NCI-H345 treated with DMSO at 0.1 percent for 48 hours (cell line): ENCODE measurements at regions not wholly inside any gene's neighbourhood (a gene's known extent, or its start where the extent isn't known, plus 50 kb on each side); places are given as distances from the start of the nearest gene placed in this dataset.
"Not testable (repeated sequence)": the region's sequence is repeated elsewhere in the genome, so short reads cannot be mapped to it uniquely, and the experiment has no call there.

Experiments
- DNase-seq: peaks from one replicate; lab custom pipeline; 2025; ENCODE audit not compliant: unreplicated experiment; lab: John Stamatoyannopoulos, UW

GRCh38 chr3:35045118-35045517 lies 594.2 kb upstream of the ARPP21 start:
- DNase-seq = no peak

- DNase-seq = no peak
Measured at GRCh38 chr3:35064761-35065160, 574.6 kb upstream of the ARPP21 start.

- DNase-seq = no peak
Measured at GRCh38 chr3:35065891-35066290, 573.4 kb upstream of the ARPP21 start.

- DNase-seq = no peak
Measured at GRCh38 chr3:35067750-35068149, 571.6 kb upstream of the ARPP21 start.

DNA sequence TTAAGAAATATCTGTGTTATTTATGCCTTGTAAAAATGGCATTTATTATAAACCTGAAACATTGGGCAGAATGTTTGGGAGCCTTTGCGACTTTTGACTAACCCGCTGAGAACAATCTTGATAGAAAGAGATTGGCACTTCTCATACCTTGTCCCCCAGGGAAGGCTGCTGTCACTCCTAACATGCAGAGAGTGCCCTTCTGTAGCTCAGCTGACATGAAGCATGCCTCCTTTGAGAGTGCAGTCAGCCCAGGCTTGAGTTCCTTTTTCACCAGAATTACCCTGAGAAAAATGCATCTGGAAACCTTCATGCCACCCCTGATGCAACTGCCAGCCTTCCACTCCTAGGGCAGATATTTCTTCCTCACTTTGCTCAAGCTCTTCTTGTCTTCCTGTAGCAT lies 569.2 kb upstream of the ARPP21 start:
- DNase-seq = no peak

DNA sequence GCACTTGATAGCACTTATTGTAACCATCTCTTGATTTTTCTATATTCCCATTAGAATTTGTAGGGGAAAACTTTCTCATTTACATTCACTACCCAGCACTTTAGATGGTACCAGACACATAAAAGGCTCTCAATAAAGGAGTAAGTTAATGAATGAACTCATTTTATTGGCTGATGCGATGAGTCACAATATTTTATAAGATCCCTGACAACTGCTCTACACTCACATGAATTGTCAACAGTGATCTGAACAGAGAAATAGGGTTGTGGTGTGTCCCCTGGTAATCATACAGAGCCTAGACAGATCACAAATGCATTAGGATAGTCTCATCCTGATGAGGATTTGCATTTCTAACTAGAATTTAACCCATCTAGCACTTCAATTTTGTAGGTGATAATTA lies 567.6 kb upstream of the ARPP21 start:
- DNase-seq = no peak

DNA sequence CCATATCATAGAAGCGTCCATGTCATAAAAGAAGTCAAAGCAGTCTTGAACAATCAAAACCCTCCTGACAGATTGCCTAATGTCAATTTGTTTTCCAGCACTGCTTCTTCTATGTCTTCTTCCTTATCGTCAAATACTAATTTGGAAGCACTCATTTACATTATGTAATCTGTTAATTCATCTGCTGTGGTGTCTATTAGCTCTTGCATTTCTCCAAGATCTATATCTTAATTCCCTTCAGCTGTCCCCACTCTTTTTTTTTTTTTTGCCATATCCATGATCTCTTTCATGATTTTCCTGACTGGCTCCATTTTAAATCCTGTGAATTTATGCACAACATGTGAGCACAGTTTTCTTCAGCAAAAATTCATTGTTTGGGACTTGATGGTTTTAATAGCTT lies 560.5 kb upstream of the ARPP21 start:
- DNase-seq = no peak

DNA sequence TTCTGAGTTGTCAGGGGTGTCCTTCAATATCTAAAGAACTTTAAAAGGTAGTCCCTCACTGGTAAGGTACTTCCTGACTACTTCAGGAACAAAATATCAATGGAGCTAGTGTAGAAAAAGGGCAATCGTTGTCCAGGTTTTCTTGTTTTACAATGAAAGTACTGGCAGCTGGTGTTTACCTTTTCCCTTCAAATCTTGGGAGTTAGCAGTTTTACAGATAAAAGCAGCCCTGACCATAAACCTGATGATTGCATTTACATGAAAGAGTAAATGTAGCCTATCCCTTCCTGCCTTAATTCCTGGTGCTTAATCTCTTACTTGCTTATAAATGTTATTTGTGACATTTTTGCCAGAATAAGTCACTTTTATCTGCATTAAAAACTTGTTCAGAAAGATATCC lies 559.9 kb upstream of the ARPP21 start:
- DNase-seq = no peak

DNA sequence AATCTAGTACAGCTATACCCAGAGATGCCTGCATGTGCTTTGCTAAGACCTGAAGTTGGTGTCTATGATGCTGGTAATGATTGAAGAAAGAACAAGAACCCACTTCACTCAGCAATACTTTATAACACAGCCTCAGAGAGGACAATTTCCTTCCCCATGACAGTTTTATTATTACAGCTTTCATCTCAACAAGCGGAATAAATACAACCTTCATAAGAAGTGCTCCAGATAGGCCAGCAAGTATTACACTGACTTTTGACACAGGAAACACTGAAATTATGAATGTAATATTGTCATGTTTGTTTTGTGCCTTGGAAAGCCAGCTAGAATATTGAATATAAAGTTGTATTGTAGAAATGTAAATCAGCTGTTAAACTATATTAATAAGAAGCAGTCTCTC lies 557.4 kb upstream of the ARPP21 start:
- DNase-seq = no peak

- DNase-seq = peak; percentile 61
Measured at GRCh38 chr3:35088943-35089342, 550.4 kb upstream of the ARPP21 start.

DNA sequence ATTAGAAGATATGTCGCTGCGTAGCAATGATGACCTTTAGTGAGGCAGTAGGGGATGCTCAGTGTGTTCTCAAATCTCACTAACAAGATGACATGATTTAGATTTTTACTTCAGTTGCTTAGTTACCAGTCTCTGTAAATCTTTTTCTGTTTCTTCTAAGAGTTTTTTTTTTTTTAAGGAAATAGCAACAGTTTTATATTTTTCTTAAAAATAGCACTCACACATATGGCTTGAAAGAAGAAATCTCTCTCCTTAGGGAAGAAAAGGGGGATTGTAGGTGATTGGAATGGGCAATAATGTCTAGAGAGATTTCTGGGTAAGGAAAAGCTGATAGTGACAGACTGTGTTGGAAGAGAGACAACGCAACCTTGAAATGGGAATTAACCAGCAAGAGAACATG lies 524.6 kb upstream of the ARPP21 start:
- no peak for DNase-seq

DNA sequence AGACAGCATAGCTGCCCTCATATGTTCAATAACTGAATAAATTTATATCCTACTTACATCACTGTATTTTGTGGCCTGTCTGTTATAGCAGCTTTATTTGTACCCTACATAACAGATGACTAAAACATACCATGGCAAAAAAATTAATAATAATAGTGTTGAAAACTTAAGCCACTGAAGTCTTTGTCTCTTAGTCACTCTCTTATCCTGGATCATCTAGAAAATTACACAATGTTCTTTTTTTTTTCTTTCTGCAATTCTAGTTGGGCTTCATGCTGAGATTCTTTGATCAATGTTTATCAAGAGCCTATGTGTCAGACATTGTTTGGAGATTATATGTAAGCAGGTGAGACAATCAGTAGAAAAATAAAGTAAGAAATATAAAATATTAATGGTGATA lies 519.3 kb upstream of the ARPP21 start:
- DNase-seq = no peak

DNA sequence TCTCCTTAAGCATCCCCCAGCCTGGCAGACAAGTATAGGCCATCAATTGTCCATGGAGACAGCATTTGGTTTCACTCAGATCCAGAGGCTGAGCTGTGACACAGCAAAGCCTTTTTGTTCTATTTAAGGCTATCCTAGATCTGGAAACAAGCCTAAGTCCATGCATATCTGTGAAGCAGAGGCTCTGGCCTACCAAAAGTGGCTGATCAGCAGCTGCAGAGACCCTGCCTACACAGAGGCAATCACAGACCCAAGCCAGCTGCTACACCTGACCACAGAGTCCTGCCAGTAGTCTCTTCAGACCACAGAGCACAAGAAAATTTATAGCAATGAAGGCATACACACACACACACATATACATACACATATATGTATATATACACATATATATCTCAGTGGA lies 501.7 kb upstream of the ARPP21 start:
- no peak for DNase-seq

DNA sequence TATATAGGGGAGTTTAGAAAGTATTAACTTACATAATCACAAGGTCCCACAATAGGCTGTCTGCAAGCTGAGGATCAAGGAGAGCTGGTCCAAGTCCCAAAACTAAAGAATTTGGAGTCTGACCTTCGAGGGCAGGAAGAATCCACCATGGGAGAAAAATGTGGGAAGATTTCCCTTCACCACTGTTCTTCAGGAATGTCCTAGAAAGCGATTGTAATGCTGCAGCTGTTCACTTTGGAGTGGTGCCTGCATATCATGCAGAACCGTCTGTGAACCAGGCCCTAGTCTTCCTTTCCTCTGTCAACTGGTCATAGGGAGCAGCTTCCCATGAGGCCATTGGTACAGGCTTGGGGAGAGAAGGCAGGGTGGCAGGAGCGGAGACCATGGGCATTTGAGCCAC lies 497.9 kb upstream of the ARPP21 start:
- no peak for DNase-seq

DNA sequence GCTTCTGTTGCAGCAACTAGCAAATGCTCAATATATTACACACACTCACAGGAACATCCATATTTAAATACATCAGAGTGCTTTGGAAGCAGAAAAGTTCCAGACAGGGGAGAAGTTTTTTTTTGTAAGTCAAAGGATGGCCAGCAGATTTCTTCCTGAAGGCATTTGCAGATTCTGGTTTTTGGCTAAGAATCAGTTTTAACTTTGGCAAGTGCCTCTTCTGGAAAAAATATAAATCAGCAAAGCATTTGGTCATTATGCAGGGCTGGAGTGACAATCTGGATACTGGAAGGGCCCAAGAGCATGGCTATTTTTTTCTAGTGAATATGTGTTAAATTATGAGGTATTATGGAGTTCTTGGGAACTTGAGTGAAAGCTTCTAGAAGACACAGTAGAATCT lies 495.3 kb upstream of the ARPP21 start:
- no peak for DNase-seq

GRCh38 chr3:35146256-35147035 lies 492.9 kb upstream of the ARPP21 start:
- not testable (repeated sequence) for DNase-seq

DNA sequence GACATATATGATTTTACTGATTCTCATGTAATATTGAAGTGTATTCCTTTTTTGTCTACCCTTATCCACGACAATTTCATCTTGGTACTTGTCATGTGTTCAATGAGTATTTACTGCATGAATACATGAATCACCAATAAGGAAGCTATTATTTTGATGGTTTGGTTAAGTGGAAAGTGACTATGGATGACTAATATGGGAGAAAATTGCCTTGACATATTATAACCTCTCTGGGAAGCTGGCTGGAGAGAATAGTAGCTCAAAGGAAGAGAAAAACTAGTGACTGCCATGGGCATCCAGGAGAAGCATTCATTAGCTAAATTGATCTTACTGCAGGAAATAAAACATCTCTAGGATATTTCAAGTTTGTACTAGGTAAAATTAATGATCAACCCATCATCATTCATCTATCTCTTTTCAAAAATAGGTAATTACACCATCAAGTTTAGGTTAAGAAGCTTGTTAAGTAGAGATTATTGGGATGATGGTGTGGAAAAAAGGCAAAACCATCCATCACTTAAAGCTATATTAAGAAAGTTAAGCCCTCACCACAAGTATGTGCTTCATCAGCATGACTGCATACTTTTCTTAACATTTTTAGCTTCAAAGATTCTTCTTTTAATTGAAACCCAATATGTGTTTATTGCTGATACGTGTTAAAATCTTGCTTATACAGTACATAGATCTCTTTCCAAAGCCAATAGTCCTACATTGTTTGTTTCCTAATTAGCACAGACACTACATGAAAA lies 455.2 kb upstream of the ARPP21 start:
- DNase-seq = no peak

DNA sequence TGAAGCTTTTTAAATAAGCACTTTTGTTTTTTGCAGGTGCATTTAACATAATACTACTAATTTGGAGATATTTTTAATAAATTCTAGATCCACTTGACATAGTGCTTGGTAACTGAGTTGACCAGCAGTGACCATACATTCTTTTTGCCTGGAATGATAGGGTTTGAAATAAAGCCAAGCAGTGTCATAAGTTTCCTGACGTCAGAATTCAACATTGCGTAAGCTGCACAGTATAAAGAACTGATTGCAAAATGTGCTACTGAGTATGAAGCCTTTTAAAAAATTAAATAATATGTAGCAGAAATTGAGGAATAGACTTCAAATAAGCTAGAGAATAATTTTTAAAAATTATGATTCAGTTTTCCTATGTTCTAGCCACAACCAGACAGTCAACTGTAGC lies 454.6 kb upstream of the ARPP21 start:
- DNase-seq = no peak

DNA sequence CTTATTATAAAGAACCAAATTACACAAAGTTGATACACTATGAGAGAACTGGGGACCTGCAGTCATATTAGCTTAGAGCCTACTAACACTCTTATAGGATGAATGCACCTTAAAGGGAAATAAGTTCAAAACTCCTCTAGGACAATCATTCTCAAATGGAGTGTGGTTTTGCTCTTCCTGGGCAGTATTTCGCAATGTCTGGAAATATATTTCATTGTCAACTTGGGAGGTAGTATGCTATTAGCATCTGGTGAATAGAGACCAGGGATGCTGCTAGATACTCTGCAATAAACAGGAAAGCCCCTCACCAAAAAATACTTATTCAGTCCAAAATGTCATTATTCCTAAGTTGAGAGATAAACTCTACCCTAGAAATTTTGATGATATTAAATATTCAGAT lies 451.4 kb upstream of the ARPP21 start:
- no peak for DNase-seq

- no peak for DNase-seq
Measured at GRCh38 chr3:35194666-35195065, 444.7 kb upstream of the ARPP21 start.

DNA sequence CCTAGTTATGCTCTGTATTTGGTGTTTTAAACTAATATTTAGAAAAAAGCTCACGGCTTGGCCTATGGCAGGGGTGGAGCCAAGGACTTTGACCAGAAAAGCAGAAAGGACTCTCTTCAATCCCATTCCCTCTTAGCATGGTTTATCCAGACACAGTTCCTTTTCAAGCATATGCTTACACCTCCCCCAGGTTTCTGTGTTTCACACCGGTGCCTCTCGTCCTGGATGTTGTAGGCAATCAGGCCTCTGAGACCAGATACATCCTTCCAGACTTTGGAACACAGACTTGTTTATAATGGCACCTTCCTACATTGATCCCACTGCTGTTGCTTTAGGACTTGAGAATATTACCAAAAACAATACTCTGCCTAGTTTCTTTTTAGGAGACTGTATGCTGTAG lies 440.5 kb upstream of the ARPP21 start:
- no peak for DNase-seq

- DNase-seq = no peak
Measured at GRCh38 chr3:35200056-35200455, 439.3 kb upstream of the ARPP21 start.

GRCh38 chr3:35201211-35201610 lies 438.1 kb upstream of the ARPP21 start:
- DNase-seq = no peak
